ENCODE measurements at regions not wholly inside any gene's neighbourhood (a gene's known extent, or its start where the extent isn't known, plus 50 kb on each side); places are given as distances from the start of the nearest gene placed in this dataset.

DNA sequence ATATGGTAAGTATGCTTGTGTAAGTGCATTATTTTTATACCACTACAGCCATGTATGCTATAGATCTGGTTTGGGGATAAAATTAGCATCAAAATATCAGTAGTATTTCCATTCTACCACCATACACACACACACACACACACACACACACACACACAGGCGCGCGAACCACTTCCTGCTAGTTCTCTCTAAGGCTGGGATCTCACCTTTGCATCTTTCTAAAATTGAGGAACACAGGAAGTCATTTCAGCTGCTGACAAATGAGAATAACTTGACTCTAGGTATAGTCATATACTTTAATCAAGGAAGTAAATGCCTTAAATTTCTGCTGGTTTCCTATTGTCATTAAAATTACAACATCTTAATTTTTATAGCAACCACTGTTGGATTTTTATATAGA lies 72.5 kb downstream of the RBM43 start:
- Histone ChIP-seq H3K27ac (ENCODE audit: low read length) (no peak overlapping the region), H3K36me3 (ENCODE audit: control insufficient read depth, insufficient read depth, low read length) (no peaks in the 10 kb centered on the region), H3K4me1 (ENCODE audit: control insufficient read depth, insufficient read depth, low read length) (no peaks in the 10 kb centered on the region), H3K9me3 (ENCODE audit: control insufficient read depth, insufficient read depth, low read depth, low read length) (no peaks in the 10 kb centered on the region), H3K4me3 (ENCODE audit: low read depth in 2 of 2, low read length in 2 of 2) (no peak overlapping the region), H3K27me3 (ENCODE audit: control insufficient read depth, insufficient read depth, low read length) (no peaks in the 10 kb centered on the region; the same call in 1 of the 2 replicates)
- ChIA-PET POLR2A (no interaction called here), CTCF (no interaction called here)
- DNase-seq (ENCODE audit: low read depth, low spot score), result no peak
- no TSS peak for BruUV-seq (replicated peaks)
- TF ChIP-seq POLR2AphosphoS5 (IDR thresholded peaks at IDR 0.05; ENCODE audit: low read depth, low read length) (no peak), SIN3A (IDR thresholded peaks at IDR 0.05; ENCODE audit: borderline replicate concordance, insufficient read depth, low read depth, low read length) (no peak), TCF7L2 (IDR thresholded peaks at IDR 0.05; ENCODE audit: low read depth, low read length) (no peak)
- TF ChIP-seq, protein P1, sequence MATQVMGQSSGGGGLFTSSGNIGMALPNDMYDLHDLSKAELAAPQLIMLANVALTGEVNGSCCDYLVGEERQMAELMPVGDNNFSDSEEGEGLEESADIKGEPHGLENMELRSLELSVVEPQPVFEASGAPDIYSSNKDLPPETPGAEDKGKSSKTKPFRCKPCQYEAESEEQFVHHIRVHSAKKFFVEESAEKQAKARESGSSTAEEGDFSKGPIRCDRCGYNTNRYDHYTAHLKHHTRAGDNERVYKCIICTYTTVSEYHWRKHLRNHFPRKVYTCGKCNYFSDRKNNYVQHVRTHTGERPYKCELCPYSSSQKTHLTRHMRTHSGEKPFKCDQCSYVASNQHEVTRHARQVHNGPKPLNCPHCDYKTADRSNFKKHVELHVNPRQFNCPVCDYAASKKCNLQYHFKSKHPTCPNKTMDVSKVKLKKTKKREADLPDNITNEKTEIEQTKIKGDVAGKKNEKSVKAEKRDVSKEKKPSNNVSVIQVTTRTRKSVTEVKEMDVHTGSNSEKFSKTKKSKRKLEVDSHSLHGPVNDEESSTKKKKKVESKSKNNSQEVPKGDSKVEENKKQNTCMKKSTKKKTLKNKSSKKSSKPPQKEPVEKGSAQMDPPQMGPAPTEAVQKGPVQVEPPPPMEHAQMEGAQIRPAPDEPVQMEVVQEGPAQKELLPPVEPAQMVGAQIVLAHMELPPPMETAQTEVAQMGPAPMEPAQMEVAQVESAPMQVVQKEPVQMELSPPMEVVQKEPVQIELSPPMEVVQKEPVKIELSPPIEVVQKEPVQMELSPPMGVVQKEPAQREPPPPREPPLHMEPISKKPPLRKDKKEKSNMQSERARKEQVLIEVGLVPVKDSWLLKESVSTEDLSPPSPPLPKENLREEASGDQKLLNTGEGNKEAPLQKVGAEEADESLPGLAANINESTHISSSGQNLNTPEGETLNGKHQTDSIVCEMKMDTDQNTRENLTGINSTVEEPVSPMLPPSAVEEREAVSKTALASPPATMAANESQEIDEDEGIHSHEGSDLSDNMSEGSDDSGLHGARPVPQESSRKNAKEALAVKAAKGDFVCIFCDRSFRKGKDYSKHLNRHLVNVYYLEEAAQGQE (IDR thresholded peaks at IDR 0.05; ENCODE audit: insufficient read depth in 1 of 2, low read depth in 2 of 2, low read length in 1 of 2), result no peak
- TF ChIP-seq, protein P2, sequence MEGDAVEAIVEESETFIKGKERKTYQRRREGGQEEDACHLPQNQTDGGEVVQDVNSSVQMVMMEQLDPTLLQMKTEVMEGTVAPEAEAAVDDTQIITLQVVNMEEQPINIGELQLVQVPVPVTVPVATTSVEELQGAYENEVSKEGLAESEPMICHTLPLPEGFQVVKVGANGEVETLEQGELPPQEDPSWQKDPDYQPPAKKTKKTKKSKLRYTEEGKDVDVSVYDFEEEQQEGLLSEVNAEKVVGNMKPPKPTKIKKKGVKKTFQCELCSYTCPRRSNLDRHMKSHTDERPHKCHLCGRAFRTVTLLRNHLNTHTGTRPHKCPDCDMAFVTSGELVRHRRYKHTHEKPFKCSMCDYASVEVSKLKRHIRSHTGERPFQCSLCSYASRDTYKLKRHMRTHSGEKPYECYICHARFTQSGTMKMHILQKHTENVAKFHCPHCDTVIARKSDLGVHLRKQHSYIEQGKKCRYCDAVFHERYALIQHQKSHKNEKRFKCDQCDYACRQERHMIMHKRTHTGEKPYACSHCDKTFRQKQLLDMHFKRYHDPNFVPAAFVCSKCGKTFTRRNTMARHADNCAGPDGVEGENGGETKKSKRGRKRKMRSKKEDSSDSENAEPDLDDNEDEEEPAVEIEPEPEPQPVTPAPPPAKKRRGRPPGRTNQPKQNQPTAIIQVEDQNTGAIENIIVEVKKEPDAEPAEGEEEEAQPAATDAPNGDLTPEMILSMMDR (IDR thresholded peaks at IDR 0.05), result no peak
- in situ Hi-C loops (cut with HindIII; ENCODE audit: low pct_unique_long_range_greater_than_20kb, low sequenced_read_pairs) (no loop called here), intact Hi-C loops (cut with micrococcal nuclease; ENCODE audit: unreplicated experiment) (no loop called here)
- ATAC-seq, result no peak

DNA sequence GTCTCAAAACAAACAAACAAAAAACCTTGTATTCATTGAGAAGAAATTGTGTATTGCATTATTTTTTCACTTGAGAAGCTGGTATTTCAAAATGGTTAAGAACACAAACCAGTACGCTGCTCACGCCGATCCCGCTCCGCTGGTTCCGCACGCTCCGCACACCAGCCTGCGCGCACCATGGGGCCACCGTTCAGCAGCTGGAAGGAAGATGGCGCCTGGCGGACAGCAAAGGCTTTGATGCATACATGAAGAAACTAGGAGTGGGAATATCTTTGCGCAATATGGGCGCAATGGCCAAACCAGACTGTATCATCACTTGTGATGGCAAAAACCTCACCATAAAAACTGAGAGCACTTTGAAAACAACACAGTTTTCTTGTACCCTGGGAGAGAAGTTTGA lies 75.7 kb downstream of the RBM43 start:
- H3K4me1 ChIP-seq (ENCODE audit: control insufficient read depth, insufficient read depth, low read length), result no peaks in the 10 kb centered on the region
- no peaks in the 10 kb centered on the region; the same call in 1 of the 2 replicates for H3K27me3 ChIP-seq (ENCODE audit: control insufficient read depth, insufficient read depth, low read length)
- no peak overlapping the region for H3K27ac ChIP-seq (ENCODE audit: low read length)
- no peaks in the 10 kb centered on the region for H3K36me3 ChIP-seq (ENCODE audit: control insufficient read depth, insufficient read depth, low read length)
- ChIA-PET POLR2A (no interaction called here), CTCF (no interaction called here)
- intact Hi-C loops (cut with micrococcal nuclease; ENCODE audit: unreplicated experiment), result no loop called here
- H3K4me3 ChIP-seq (ENCODE audit: low read depth in 2 of 2, low read length in 2 of 2), result no peak overlapping the region
- BruUV-seq (replicated peaks), result no TSS peak
- ATAC-seq, result no peak
- H3K9me3 ChIP-seq (ENCODE audit: control insufficient read depth, insufficient read depth, low read depth, low read length), result no peaks in the 10 kb centered on the region
- in situ Hi-C loops (cut with HindIII; ENCODE audit: low pct_unique_long_range_greater_than_20kb, low sequenced_read_pairs), result no loop called here
- no peak for DNase-seq (ENCODE audit: low read depth, low spot score)
- no peak for TF ChIP-seq SIN3A (IDR thresholded peaks at IDR 0.05; ENCODE audit: borderline replicate concordance, insufficient read depth, low read depth, low read length)
- no peak for TF ChIP-seq POLR2AphosphoS5 (IDR thresholded peaks at IDR 0.05; ENCODE audit: low read depth, low read length)
- TF ChIP-seq TCF7L2 (IDR thresholded peaks at IDR 0.05; ENCODE audit: low read depth, low read length), result no peak
- TF ChIP-seq, protein P1 (IDR thresholded peaks at IDR 0.05; ENCODE audit: insufficient read depth in 1 of 2, low read depth in 2 of 2, low read length in 1 of 2), result no peak
- TF ChIP-seq, protein P2 (IDR thresholded peaks at IDR 0.05), result no peak
